ENCODE measurements at regions not wholly inside any gene's neighbourhood (a gene's known extent, or its start where the extent isn't known, plus 50 kb on each side); places are given as distances from the start of the nearest gene placed in this dataset.

DNA sequence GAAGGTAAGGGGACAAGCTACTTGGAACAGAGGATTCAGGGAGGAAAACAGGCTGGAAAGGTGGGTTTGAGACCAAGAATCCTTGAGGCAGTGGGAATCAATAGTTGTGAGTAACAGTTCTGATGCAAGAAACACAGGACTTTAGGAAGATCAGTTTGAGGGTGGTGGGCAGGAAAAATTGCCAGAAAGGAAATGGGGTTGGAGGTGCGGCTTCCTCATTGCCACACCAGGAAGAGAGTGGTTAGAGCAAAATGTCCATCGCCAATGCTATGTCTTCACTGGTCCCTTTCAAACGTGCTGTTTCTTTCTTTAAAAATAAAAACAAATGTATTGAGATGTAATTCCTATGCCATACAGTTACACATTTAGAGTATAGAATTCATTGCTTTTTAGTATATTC, 57.1 kb upstream of the NOCT start:
- H2AFZ ChIP-seq (ENCODE audit: low read length), result no peak overlapping the region
- H3K9ac ChIP-seq (ENCODE audit: low read length), result no peak overlapping the region
- H3K4me2 ChIP-seq (ENCODE audit: low read length), result no peak overlapping the region
- no peak for ATAC-seq
- no peaks in the 10 kb centered on the region for H3K79me2 ChIP-seq (ENCODE audit: low read length)
- H4K20me1 ChIP-seq (ENCODE audit: low read length), result no peaks in the 10 kb centered on the region
- no peaks in the 10 kb centered on the region for H3F3A ChIP-seq (ENCODE audit: low read length, unreplicated experiment)
- CTCF ChIA-PET, result no interaction called here
- no peaks in the 10 kb centered on the region for H3K9me3 ChIP-seq (ENCODE audit: low read length)
- no peak for DNase-seq
- H3K27me3 ChIP-seq (ENCODE audit: low read length), result no peaks in the 10 kb centered on the region
- POLR2A ChIA-PET (ENCODE audit: unreplicated experiment), result no interaction called here
- H3K27ac ChIP-seq (ENCODE audit: low read length), result no peak overlapping the region
- no peaks in the 10 kb centered on the region for H3K9me2 ChIP-seq (replicated peaks; ENCODE audit: low read length)
- intact Hi-C loops (cut with micrococcal nuclease), result no loop called here
- H3K4me3 ChIP-seq (ENCODE audit: low read length), result no peak overlapping the region
- no TSS peak for BruUV-seq (replicated peaks)
- peaks cover 7% of the 10 kb centered on the region; the same call in 1 of the 2 replicates for H3K4me1 ChIP-seq (ENCODE audit: insufficient read depth, low read length)
- TF ChIP-seq EZH2 (IDR thresholded peaks at IDR 0.05; ENCODE audit: low read length, unreplicated experiment) (no peak), EZH2phosphoT487 (IDR thresholded peaks at IDR 0.05; ENCODE audit: borderline replicate concordance, low read length) (no peak)
- TF ChIP-seq, protein P1, sequence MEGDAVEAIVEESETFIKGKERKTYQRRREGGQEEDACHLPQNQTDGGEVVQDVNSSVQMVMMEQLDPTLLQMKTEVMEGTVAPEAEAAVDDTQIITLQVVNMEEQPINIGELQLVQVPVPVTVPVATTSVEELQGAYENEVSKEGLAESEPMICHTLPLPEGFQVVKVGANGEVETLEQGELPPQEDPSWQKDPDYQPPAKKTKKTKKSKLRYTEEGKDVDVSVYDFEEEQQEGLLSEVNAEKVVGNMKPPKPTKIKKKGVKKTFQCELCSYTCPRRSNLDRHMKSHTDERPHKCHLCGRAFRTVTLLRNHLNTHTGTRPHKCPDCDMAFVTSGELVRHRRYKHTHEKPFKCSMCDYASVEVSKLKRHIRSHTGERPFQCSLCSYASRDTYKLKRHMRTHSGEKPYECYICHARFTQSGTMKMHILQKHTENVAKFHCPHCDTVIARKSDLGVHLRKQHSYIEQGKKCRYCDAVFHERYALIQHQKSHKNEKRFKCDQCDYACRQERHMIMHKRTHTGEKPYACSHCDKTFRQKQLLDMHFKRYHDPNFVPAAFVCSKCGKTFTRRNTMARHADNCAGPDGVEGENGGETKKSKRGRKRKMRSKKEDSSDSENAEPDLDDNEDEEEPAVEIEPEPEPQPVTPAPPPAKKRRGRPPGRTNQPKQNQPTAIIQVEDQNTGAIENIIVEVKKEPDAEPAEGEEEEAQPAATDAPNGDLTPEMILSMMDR (conservative IDR thresholded peaks at IDR 0.05; ENCODE audit: low read depth, low read length), result no peak
- no peaks in the 10 kb centered on the region for H3K36me3 ChIP-seq (ENCODE audit: low read depth, low read length)

DNA sequence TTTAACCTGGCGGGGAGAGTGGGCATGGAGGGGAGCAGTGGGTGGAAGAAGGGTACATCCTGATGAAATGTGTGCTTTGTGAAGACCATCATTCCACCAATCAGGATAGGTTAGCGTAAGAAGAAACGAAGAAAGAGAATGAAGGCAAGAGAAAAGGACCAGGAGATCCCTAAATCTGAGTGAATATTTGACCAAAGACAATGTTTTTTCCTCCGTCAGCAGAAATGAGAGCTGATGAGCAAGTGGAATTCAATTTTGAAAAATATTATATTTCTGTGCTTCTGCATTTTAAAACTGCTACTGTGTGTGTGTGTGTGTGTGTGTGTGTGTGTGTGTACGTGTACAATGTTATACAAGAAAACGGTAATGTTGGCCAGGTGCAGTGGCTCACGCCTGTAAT, 58.3 kb upstream of the NOCT start:
- Histone ChIP-seq H3K4me3 (ENCODE audit: low read length) (no peak overlapping the region), H3K27me3 (ENCODE audit: low read length) (no peaks in the 10 kb centered on the region), H2AFZ (ENCODE audit: low read length) (no peak overlapping the region), H4K20me1 (ENCODE audit: low read length) (no peaks in the 10 kb centered on the region), H3K79me2 (ENCODE audit: low read length) (no peaks in the 10 kb centered on the region), H3K9me2 (replicated peaks; ENCODE audit: low read length) (no peaks in the 10 kb centered on the region), H3K9ac (ENCODE audit: low read length) (no peak overlapping the region), H3K9me3 (ENCODE audit: low read length) (no peaks in the 10 kb centered on the region), H3K4me1 (ENCODE audit: insufficient read depth, low read length) (peaks cover 9% of the 10 kb centered on the region; the same call in 1 of the 2 replicates), H3F3A (ENCODE audit: low read length, unreplicated experiment) (no peaks in the 10 kb centered on the region), H3K4me2 (ENCODE audit: low read length) (no peak overlapping the region), H3K27ac (ENCODE audit: low read length) (no peak overlapping the region), H3K36me3 (ENCODE audit: low read depth, low read length) (no peaks in the 10 kb centered on the region)
- ATAC-seq (no peak), DNase-seq (no peak)
- intact Hi-C loops (cut with micrococcal nuclease), result no loop called here
- TF ChIP-seq EZH2 (IDR thresholded peaks at IDR 0.05; ENCODE audit: low read length, unreplicated experiment), result no peak
- TF ChIP-seq EZH2phosphoT487 (IDR thresholded peaks at IDR 0.05; ENCODE audit: borderline replicate concordance, low read length), result no peak
- TF ChIP-seq, protein P1 (conservative IDR thresholded peaks at IDR 0.05; ENCODE audit: low read depth, low read length), result no peak
- ChIA-PET POLR2A (ENCODE audit: unreplicated experiment) (no interaction called here), CTCF (no interaction called here)
- no TSS peak for BruUV-seq (replicated peaks)

DNA sequence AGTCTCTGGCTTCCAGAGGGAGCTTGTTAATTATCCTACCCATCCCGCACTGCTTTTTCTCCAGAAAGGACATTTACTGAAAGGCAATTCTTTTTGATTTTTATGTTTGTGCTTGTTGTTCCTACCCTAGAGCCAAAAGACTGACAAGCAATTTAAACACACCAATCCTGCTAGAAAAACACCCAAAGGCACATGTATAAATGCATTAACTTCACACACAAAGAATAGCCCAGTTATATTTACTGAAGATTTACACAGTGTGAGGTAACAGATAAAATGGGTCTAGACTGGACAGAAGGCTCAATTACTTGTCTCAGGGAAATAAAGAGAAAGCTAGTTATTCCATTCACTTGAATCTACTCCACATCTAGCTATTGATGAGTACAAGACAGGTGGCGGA, 61.2 kb upstream of the NOCT start:
- ATAC-seq (no peak), DNase-seq (no peak)
- TF ChIP-seq EZH2 (IDR thresholded peaks at IDR 0.05; ENCODE audit: low read length, unreplicated experiment), result no peak
- TF ChIP-seq, protein P1 (conservative IDR thresholded peaks at IDR 0.05; ENCODE audit: low read depth, low read length), result no peak
- H3K9me2 ChIP-seq (replicated peaks; ENCODE audit: low read length), result no peaks in the 10 kb centered on the region
- no peak overlapping the region for H3K9ac ChIP-seq (ENCODE audit: low read length)
- H3K36me3 ChIP-seq (ENCODE audit: low read depth, low read length), result no peaks in the 10 kb centered on the region
- BruUV-seq (replicated peaks), result no TSS peak
- H3K27ac ChIP-seq (ENCODE audit: low read length), result no peak overlapping the region
- H2AFZ ChIP-seq (ENCODE audit: low read length), result no peak overlapping the region
- H3F3A ChIP-seq (ENCODE audit: low read length, unreplicated experiment), result no peaks in the 10 kb centered on the region
- no peak overlapping the region for H3K4me3 ChIP-seq (ENCODE audit: low read length)
- H3K79me2 ChIP-seq (ENCODE audit: low read length), result no peaks in the 10 kb centered on the region
- peaks cover 16% of the 10 kb centered on the region; the same call in 1 of the 2 replicates for H3K4me1 ChIP-seq (ENCODE audit: insufficient read depth, low read length)
- H3K27me3 ChIP-seq (ENCODE audit: low read length), result no peaks in the 10 kb centered on the region
- ChIA-PET POLR2A (ENCODE audit: unreplicated experiment) (no interaction called here), CTCF (no interaction called here)
- H3K4me2 ChIP-seq (ENCODE audit: low read length), result no peak overlapping the region
- no peaks in the 10 kb centered on the region for H3K9me3 ChIP-seq (ENCODE audit: low read length)
- no peaks in the 10 kb centered on the region for H4K20me1 ChIP-seq (ENCODE audit: low read length)
- intact Hi-C loops (cut with micrococcal nuclease), result no loop called here

Measured in PC-3 (cell line).